Prostate gland (tissue), 2 donors: ENCODE measurements at regions not wholly inside any gene's neighbourhood (a gene's known extent, or its start where the extent isn't known, plus 50 kb on each side); places are given as distances from the start of the nearest gene placed in this dataset.

ENCODE experiments used
- DNase-seq: peaks from one replicate; pipeline ENCODE4 v3.0.0-alpha.2; 2019; ENCODE audit warnings: low spot score
- H3K27ac ChIP-seq, 2 donors: fragments of 200-600 bp; sonication (generic); 2 replicates each; pipeline ENCODE4 v1.5.1; 2017 to 2019
- H3K27me3 ChIP-seq: fragments of 200-600 bp; sonication (generic); replicated peaks from 2 replicates; pipeline ENCODE4 v1.5.1; 2019; ENCODE audit not compliant: insufficient read depth
- H3K36me3 ChIP-seq, 2 donors: fragments of 200-600 bp; sonication (generic); 1 replicate in 1 of 2; 2 replicates in 1 of 2; pipeline versions ENCODE4 v1.5.1 to v1.8.1; 2017 to 2019
- H3K4me1 ChIP-seq: fragments of 200-600 bp; sonication (generic); replicated peaks from 2 replicates; pipeline ENCODE4 v1.5.1; 2019
- H3K4me3 ChIP-seq, 2 donors: fragments of 200-600 bp; sonication (generic); 2 replicates each; pipeline ENCODE4 v1.5.1; 2017 to 2019
- H3K9me3 ChIP-seq: fragments of 200-600 bp; sonication (generic); 2 replicates; pipeline ENCODE4 v1.5.1; 2017
- CTCF ChIP-seq, 4 experiments: fragments of 200-600 bp in 2 of 4; fragments of 450-650 bp in 2 of 4; sonication (generic) in 2 of 4; IDR thresholded peaks; 1 replicate in 3 of 4; 2 replicates in 1 of 4; pipeline ENCODE4 v1.5.1; 2016 to 2019; ENCODE audit warnings: antibody characterized with exemption in 4 of 4, mild to moderate bottlenecking in 2 of 4, moderate library complexity in 2 of 4
- POLR2A ChIP-seq: fragments of 450-650 bp; IDR thresholded peaks from one replicate; pipeline ENCODE4 v1.6.1; 2016; ENCODE audit warnings: antibody characterized with exemption, mild to moderate bottlenecking
- POLR2AphosphoS5 ChIP-seq: sonication (generic); formaldehyde crosslinking; IDR thresholded peaks from one replicate; pipeline ENCODE4 v1.6.1; 2017; ENCODE audit warnings: antibody characterized with exemption
- WGBS: methylation state at CpG from one replicate; pipeline ENCODE4 v1.1.5; 2018; 5-methylcytosine and 5-hydroxymethylcytosine counted together
- intact Hi-C: fragments of 100-400 bp; cut with DNase I; formaldehyde crosslinking; loops from one replicate; pipeline ENCODE4 v1.14.2; 2022

- no peak for DNase-seq
- Histone ChIP-seq H3K9me3 (no peaks in the 10 kb centered on the region), H3K4me1 (no peaks in the 10 kb centered on the region), H3K4me3 (no peak overlapping the region), H3K27me3 (no peaks in the 10 kb centered on the region), H3K27ac (no peak overlapping the region), H3K36me3 (no peaks in the 10 kb centered on the region)
- intact Hi-C loops: no loop called here
- 72% methylated on average over 7 of the region's 7 CpGs for WGBS
- no peak for TF ChIP-seq CTCF (IDR thresholded peaks at IDR 0.05)
- no peak for TF ChIP-seq POLR2A
- TF ChIP-seq POLR2AphosphoS5: no peak
Measured at GRCh38 chr2:236859908-236860307, 225.8 kb upstream of the COPS8 start.

GRCh38 chr2:236861196-236861875, 224.4 kb upstream of the COPS8 start:
- intact Hi-C loops: no loop called here

GRCh38 chr2:236861944-236862343, 223.7 kb upstream of the COPS8 start:
- H3K27ac ChIP-seq: no peak overlapping the region
- no peak overlapping the region for H3K4me3 ChIP-seq
- DNase-seq: no peak
- TF ChIP-seq POLR2AphosphoS5: no peak
- no peak for TF ChIP-seq CTCF (IDR thresholded peaks at IDR 0.05)
- no peak for TF ChIP-seq POLR2A
- no peaks in the 10 kb centered on the region for H3K36me3 ChIP-seq
- no peaks in the 10 kb centered on the region for H3K27me3 ChIP-seq
- H3K4me1 ChIP-seq: no peaks in the 10 kb centered on the region
- no peaks in the 10 kb centered on the region for H3K9me3 ChIP-seq
- WGBS: 91% methylated on average over 2 of the region's 2 CpGs
- intact Hi-C loops: no loop called here

More at GRCh38 chr2:236861196-236861875, 224.4 kb upstream of the COPS8 start:
- Histone ChIP-seq H3K4me3 (no peak overlapping the region), H3K36me3 (no peaks in the 10 kb centered on the region), H3K27me3 (no peaks in the 10 kb centered on the region), H3K4me1 (no peaks in the 10 kb centered on the region), H3K27ac (no peak overlapping the region), H3K9me3 (no peaks in the 10 kb centered on the region)
- TF ChIP-seq CTCF (IDR thresholded peaks at IDR 0.05) (no peak), POLR2AphosphoS5 (no peak), POLR2A (no peak)
- DNase-seq: no peak
- WGBS: 89% methylated on average over 8 of the region's 8 CpGs

- H3K4me1 ChIP-seq: no peaks in the 10 kb centered on the region
- H3K36me3 ChIP-seq: no peaks in the 10 kb centered on the region
- no peak for TF ChIP-seq POLR2AphosphoS5
- TF ChIP-seq POLR2A: no peak
- no peak for TF ChIP-seq CTCF (IDR thresholded peaks at IDR 0.05)
- H3K4me3 ChIP-seq: no peak overlapping the region
- H3K27me3 ChIP-seq: no peaks in the 10 kb centered on the region
- H3K27ac ChIP-seq: no peak overlapping the region
- no peak for DNase-seq
- 95% methylated on average over 2 of the region's 2 CpGs for WGBS
- intact Hi-C loops: no loop called here
- H3K9me3 ChIP-seq: no peaks in the 10 kb centered on the region
Measured at GRCh38 chr2:236862526-236862925, 223.2 kb upstream of the COPS8 start.
